HepG2 (cell line): ENCODE measurements at regions not wholly inside any gene's neighbourhood (a gene's known extent, or its start where the extent isn't known, plus 50 kb on each side); places are given as distances from the start of the nearest gene placed in this dataset.

Experiments
- ATAC-seq: fragments of 200-7000 bp; cut with Tn5 transposase; 3 replicates; pipeline ENCODE4 v1.9.1; 2020; ENCODE audit warnings: mild to moderate bottlenecking, moderate library complexity
- BruUV-seq: library from RNA; stranded (reverse); fragments of 400-500 nt; replicated peaks from 2 replicates; lab custom pipeline; 2021; lab: Mats Ljungman, UMichigan
- CTCF ChIA-PET: fragments of 300-600 bp; formaldehyde crosslinking; extraction: SDS; loops from one replicate; lab custom pipeline; 2021; ENCODE audit warnings: low total read pairs, inconsistent platforms, low intra/inter-chr PET ratio; lab: Yijun Ruan, JAX
- POLR2A ChIA-PET: fragments of 350-600 bp; sonication (Branson Sonifier 250); formaldehyde crosslinking; loops from one replicate; lab custom pipeline; 2020; ENCODE audit warnings: antibody characterized with exemption, inconsistent platforms; lab: Yijun Ruan, JAX
- DNase-seq: peaks from one replicate; pipeline ENCODE4 v3.0.0-alpha.2; 2015; ENCODE audit warnings: low spot score
- FAIRE-seq: peaks from 3 replicates; lab custom pipeline; 2011; peaks lifted over from hg19 to GRCh38; lab: Jason Lieb, UNC
- H2AFZ ChIP-seq: one replicate; pipeline ENCODE4 v1.6.1; 2011; ENCODE audit warnings: low read length, inconsistent platforms
- H3K27ac ChIP-seq: fragments of 300-600 bp; 3 replicates; pipeline ENCODE4 v1.8.0; 2011; ENCODE audit warnings: mixed run types, mild to moderate bottlenecking, mixed read lengths, low read length, inconsistent platforms; ENCODE audit not compliant: insufficient read depth; ENCODE audit errors: extremely low read length
- H3K27me3 ChIP-seq, 2 experiments: fragments of 200-600 bp in 1 of 2; 2 replicates in 1 of 2; 3 replicates in 1 of 2; pipeline versions ENCODE4 v1.6.0 to v1.8.0; 2011; ENCODE audit warnings: low read length in 2 of 2, mild to moderate bottlenecking in 2 of 2, moderate library complexity in 2 of 2, inconsistent platforms in 1 of 2; ENCODE audit not compliant: insufficient read depth in 2 of 2, control insufficient read depth in 1 of 2
- H3K36me3 ChIP-seq, 2 experiments: fragments of 200-600 bp in 1 of 2; replicated peaks in 1 of 2; 2 replicates in 1 of 2; 3 replicates in 1 of 2; pipeline versions ENCODE4 v1.5.1 to v1.8.0; 2011; ENCODE audit warnings: low read length in 2 of 2, inconsistent platforms in 1 of 2; ENCODE audit not compliant: insufficient read depth in 2 of 2, control insufficient read depth in 1 of 2
- H3K4me1 ChIP-seq: 2 replicates; pipeline ENCODE4 v1.5.1; 2012; ENCODE audit warnings: low read length, inconsistent platforms; ENCODE audit not compliant: insufficient read depth
- H3K4me2 ChIP-seq: 2 replicates; pipeline ENCODE4 v1.6.0; 2011; ENCODE audit warnings: low read depth, low read length, inconsistent platforms
- H3K4me3 ChIP-seq, 3 experiments: fragments of 200-600 bp in 1 of 3; sonication (generic), shearing (Covaris generic) in 1 of 3; replicated peaks in 1 of 3; 2 replicates each; pipeline ENCODE4 v1.5.1; 2011 to 2016; ENCODE audit warnings: low read length in 3 of 3, inconsistent platforms in 2 of 3, low read depth in 2 of 3, mild to moderate bottlenecking in 2 of 3, control low read depth in 1 of 3, mixed read lengths in 1 of 3; ENCODE audit not compliant: insufficient read depth in 1 of 3
- H3K79me2 ChIP-seq: one replicate; pipeline ENCODE4 v1.6.1; 2011; ENCODE audit warnings: low read length, inconsistent platforms; ENCODE audit not compliant: insufficient read depth
- H3K9ac ChIP-seq: 2 replicates; pipeline ENCODE4 v1.6.0; 2011; ENCODE audit warnings: mild to moderate bottlenecking, low read depth, low read length, inconsistent platforms; ENCODE audit not compliant: insufficient read depth
- H3K9me3 ChIP-seq: 2 replicates; pipeline ENCODE4 v1.5.1; 2012; ENCODE audit warnings: mild to moderate bottlenecking, low read length
- H4K20me1 ChIP-seq: 2 replicates; pipeline ENCODE4 v1.6.0; 2011; ENCODE audit warnings: inconsistent platforms, mild to moderate bottlenecking, low read length, moderate library complexity; ENCODE audit not compliant: insufficient read depth
- ATF7-NPFF ChIP-seq: sonication (generic); formaldehyde crosslinking; IDR thresholded peaks from 2 replicates; pipeline ENCODE4 v1.8.1; 2023; ENCODE audit warnings: mild to moderate bottlenecking, low read depth, missing genetic modification reagents, moderate library complexity
- BRCA1 ChIP-seq: sonication (generic); formaldehyde crosslinking; IDR thresholded peaks from 2 replicates; pipeline ENCODE4 v1.4.0; 2020; ENCODE audit warnings: missing genetic modification reagents
- CBX5 ChIP-seq: sonication (generic); formaldehyde crosslinking; IDR thresholded peaks from 2 replicates; pipeline ENCODE4 v1.4.0; 2020; ENCODE audit warnings: missing genetic modification reagents, borderline replicate concordance
- CHD4 ChIP-seq: fragments of 200-600 bp; sonication (generic); IDR thresholded peaks from 2 replicates; pipeline ENCODE4 v1.7.0; 2017; ENCODE audit warnings: mild to moderate bottlenecking, low read length, borderline replicate concordance
- GTF2F1 ChIP-seq: fragments of 150-350 bp; IDR thresholded peaks from 2 replicates; pipeline ENCODE4 v1.6.1; 2014; ENCODE audit warnings: low read length
- HNF4G ChIP-seq, 2 experiments: sonication (generic) in 1 of 2; formaldehyde crosslinking in 1 of 2; IDR thresholded peaks; 2 replicates each; pipeline versions ENCODE4 v1.4.0 to v1.6.1; 2011 to 2020; ENCODE audit warnings: borderline replicate concordance in 2 of 2, low read depth in 2 of 2, mild to moderate bottlenecking in 2 of 2, low read length in 1 of 2, missing genetic modification reagents in 1 of 2, moderate library complexity in 1 of 2
- HOXD1 ChIP-seq: sonication (generic); formaldehyde crosslinking; IDR thresholded peaks from 2 replicates; pipeline ENCODE4 v1.5.0; 2020; ENCODE audit warnings: missing genetic modification reagents
- MAZ ChIP-seq, 2 experiments: sonication (generic) in 1 of 2; formaldehyde crosslinking in 1 of 2; IDR thresholded peaks; 2 replicates each; pipeline versions ENCODE4 v1.5.0 to v1.6.1; 2012 to 2020; ENCODE audit warnings: low read depth in 2 of 2, mild to moderate bottlenecking in 2 of 2, borderline replicate concordance in 1 of 2, improper control_type of control experiment in 1 of 2, low read length in 1 of 2, missing genetic modification reagents in 1 of 2, moderate library complexity in 1 of 2
- MLLT10 ChIP-seq: sonication (generic); formaldehyde crosslinking; IDR thresholded peaks from 2 replicates; pipeline ENCODE4 v1.4.0; 2020; ENCODE audit warnings: missing genetic modification reagents
- MXD4 ChIP-seq: IDR thresholded peaks from 2 replicates; pipeline ENCODE4 v1.6.1; 2016; ENCODE audit warnings: mild to moderate bottlenecking, missing biosample characterization, missing genetic modification reagents
- NFIB ChIP-seq: sonication (generic); formaldehyde crosslinking; IDR thresholded peaks from 2 replicates; pipeline ENCODE4 v1.9.0; 2021; ENCODE audit warnings: missing genetic modification reagents, mild to moderate bottlenecking, borderline replicate concordance
- SP1 ChIP-seq, 2 experiments: fragments of 450-650 bp in 1 of 2; sonication (generic) in 1 of 2; formaldehyde crosslinking in 1 of 2; IDR thresholded peaks; 2 replicates each; pipeline versions ENCODE4 v1.4.0 to v1.6.1; 2016 to 2020; ENCODE audit warnings: missing genetic modification reagents in 1 of 2
- ZFYVE20 ChIP-seq: sonication (generic); formaldehyde crosslinking; IDR thresholded peaks from 2 replicates; pipeline ENCODE4 v1.8.0; 2023; ENCODE audit warnings: low read depth, mild to moderate bottlenecking, moderate library complexity, missing genetic modification reagents, borderline replicate concordance
- ZMYM3 ChIP-seq: sonication (generic); formaldehyde crosslinking; IDR thresholded peaks from 2 replicates; pipeline ENCODE4 v1.5.1; 2020; ENCODE audit warnings: mild to moderate bottlenecking, missing genetic modification reagents
- ZNF256 ChIP-seq: sonication (generic); formaldehyde crosslinking; conservative IDR thresholded peaks from 2 replicates; pipeline ENCODE4 v1.4.0; 2020; ENCODE audit warnings: missing genetic modification reagents
- ZNF598 ChIP-seq: sonication (generic); formaldehyde crosslinking; IDR thresholded peaks from 2 replicates; pipeline ENCODE4 v1.5.1; 2020; ENCODE audit warnings: mild to moderate bottlenecking, missing genetic modification reagents, borderline replicate concordance
- ZNF703 ChIP-seq: sonication (generic); formaldehyde crosslinking; IDR thresholded peaks from 2 replicates; pipeline ENCODE4 v1.5.1; 2020; ENCODE audit warnings: missing genetic modification reagents, mild to moderate bottlenecking, moderate library complexity, borderline replicate concordance
- ZSCAN30 ChIP-seq: sonication (generic); formaldehyde crosslinking; IDR thresholded peaks from 2 replicates; pipeline ENCODE4 v1.5.0; 2020; ENCODE audit warnings: mild to moderate bottlenecking, missing genetic modification reagents
- WGBS: methylation state at CpG from one replicate; pipeline ENCODE4 v1.1.6; 2017; ENCODE audit warnings: low lambda C conversion rate; 5-methylcytosine and 5-hydroxymethylcytosine counted together
- in situ Hi-C: cut with HindIII; loops from 2 replicates; pipeline ENCODE4 v1.10.0; 2017; ENCODE audit warnings: low pct_unique_long_range_greater_than_20kb; ENCODE audit not compliant: extremely low pct_ligation_motif_present
- intact Hi-C: fragments of 100-400 bp; cut with micrococcal nuclease; formaldehyde crosslinking; loops from one replicate; pipeline ENCODE4 v1.10.0; 2022; ENCODE audit not compliant: unreplicated experiment
- TF ChIP-seq, protein P1 (sequence below): sonication (generic); formaldehyde crosslinking; conservative IDR thresholded peaks from 2 replicates; pipeline ENCODE4 v1.8.0; 2022; ENCODE audit warnings: missing genetic modification reagents

DNA sequence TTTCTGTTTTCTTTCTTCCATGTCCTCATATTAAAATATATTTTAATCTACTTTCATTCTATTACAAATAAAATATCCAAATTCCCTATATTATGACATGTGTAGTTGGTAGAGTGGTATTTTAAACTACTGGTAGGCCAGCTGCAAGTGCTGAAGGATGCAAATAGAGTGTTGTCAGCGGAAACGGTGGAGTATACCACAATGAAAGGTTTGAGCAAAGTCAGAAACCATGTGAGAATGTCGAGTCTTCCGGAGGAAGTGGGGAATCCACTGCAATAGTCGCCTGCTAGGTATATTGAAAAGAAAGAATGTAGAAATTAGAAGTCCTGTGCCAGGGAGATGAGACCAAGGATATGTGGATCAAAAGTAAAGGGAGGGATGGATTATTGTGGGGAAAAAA lies 373.9 kb downstream of the DSEL start (continued):
- TF ChIP-seq CHD4 = no peak
- TF ChIP-seq ATF7-NPFF = no peak

DNA sequence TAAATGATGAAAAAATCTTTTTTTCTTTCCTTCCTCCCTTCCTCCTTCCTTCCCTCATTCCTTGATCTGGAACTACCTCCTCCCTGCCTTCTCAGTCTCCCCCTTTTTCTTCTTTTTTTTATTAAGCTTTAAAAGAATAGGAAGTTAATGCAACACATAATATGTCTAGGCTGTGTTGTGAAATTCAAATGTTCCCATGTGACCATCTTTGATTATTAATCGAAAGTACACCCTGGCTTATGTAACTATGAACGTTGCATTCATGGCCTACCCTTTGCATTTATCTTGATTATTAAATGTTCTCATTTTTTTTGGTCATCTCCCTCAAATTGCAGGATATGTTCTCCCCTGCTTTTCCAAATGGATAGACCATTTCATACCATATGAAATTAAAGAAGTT lies 376.0 kb downstream of the DSEL start:
- no peak overlapping the region for H3K4me2 ChIP-seq
- no peak overlapping the region for H3K9ac ChIP-seq
- intact Hi-C loops = no loop called here
- no peaks in the 10 kb centered on the region for H3K27me3 ChIP-seq
- DNase-seq (no peak), FAIRE-seq (no peak), ATAC-seq (no peak)
- POLR2A ChIA-PET = no interaction called here
- WGBS = 0% methylated on average over 2 of the region's 2 CpGs
- no peak overlapping the region for H3K27ac ChIP-seq
- no peak overlapping the region for H2AFZ ChIP-seq
- CTCF ChIA-PET = no interaction called here
- H4K20me1 ChIP-seq = no peaks in the 10 kb centered on the region
- H3K9me3 ChIP-seq = no peaks in the 10 kb centered on the region
- no peaks in the 10 kb centered on the region for H3K36me3 ChIP-seq
- no TSS peak for BruUV-seq
- TF ChIP-seq ZNF598 (CRISPR knock-in tag) = no peak
- TF ChIP-seq CBX5 (CRISPR knock-in tag) = no peak
- TF ChIP-seq MAZ (IDR thresholded peaks at IDR 0.05; ENCODE audit: borderline replicate concordance, low read depth, low read length) = no peak
- TF ChIP-seq MAZ (CRISPR knock-in tag; IDR thresholded peaks at IDR 0.05; ENCODE audit: low read depth) = no peak
- no peak for TF ChIP-seq CHD4
- TF ChIP-seq ZNF256 (CRISPR knock-in tag) = no peak
- TF ChIP-seq MXD4 (CRISPR knock-in tag) = no peak
- TF ChIP-seq BRCA1 (CRISPR knock-in tag) = no peak
- TF ChIP-seq ZMYM3 = no peak
- no peak for TF ChIP-seq HNF4G (IDR thresholded peaks at IDR 0.05; ENCODE audit: borderline replicate concordance, low read depth, low read length)
- TF ChIP-seq HNF4G (CRISPR knock-in tag; IDR thresholded peaks at IDR 0.05; ENCODE audit: borderline replicate concordance, low read depth) = no peak
- TF ChIP-seq NFIB (CRISPR knock-in tag) = no peak
- TF ChIP-seq SP1 (IDR thresholded peaks at IDR 0.05) = no peak
- TF ChIP-seq SP1 (CRISPR knock-in tag; IDR thresholded peaks at IDR 0.05) = no peak
- TF ChIP-seq, protein P1, sequence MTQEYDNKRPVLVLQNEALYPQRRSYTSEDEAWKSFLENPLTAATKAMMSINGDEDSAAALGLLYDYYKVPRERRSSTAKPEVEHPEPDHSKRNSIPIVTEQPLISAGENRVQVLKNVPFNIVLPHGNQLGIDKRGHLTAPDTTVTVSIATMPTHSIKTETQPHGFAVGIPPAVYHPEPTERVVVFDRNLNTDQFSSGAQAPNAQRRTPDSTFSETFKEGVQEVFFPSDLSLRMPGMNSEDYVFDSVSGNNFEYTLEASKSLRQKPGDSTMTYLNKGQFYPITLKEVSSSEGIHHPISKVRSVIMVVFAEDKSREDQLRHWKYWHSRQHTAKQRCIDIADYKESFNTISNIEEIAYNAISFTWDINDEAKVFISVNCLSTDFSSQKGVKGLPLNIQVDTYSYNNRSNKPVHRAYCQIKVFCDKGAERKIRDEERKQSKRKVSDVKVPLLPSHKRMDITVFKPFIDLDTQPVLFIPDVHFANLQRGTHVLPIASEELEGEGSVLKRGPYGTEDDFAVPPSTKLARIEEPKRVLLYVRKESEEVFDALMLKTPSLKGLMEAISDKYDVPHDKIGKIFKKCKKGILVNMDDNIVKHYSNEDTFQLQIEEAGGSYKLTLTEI (CRISPR knock-in tag) = no peak
- TF ChIP-seq ZFYVE20 (CRISPR knock-in tag) = no peak
- no peak for TF ChIP-seq GTF2F1
- TF ChIP-seq ZNF703 = no peak
- no peak for TF ChIP-seq HOXD1 (CRISPR knock-in tag)
- TF ChIP-seq ZSCAN30 (CRISPR knock-in tag) = no peak
- TF ChIP-seq MLLT10 (CRISPR knock-in tag) = no peak
- no peaks in the 10 kb centered on the region for H3K79me2 ChIP-seq
- in situ Hi-C loops = no loop called here
- H3K4me3 ChIP-seq = no peak overlapping the region
- H3K4me1 ChIP-seq = peaks cover 5% of the 10 kb centered on the region
